ENCODE measurements at regions not wholly inside any gene's neighbourhood (a gene's known extent, or its start where the extent isn't known, plus 50 kb on each side); places are given as distances from the start of the nearest gene placed in this dataset.

DNA sequence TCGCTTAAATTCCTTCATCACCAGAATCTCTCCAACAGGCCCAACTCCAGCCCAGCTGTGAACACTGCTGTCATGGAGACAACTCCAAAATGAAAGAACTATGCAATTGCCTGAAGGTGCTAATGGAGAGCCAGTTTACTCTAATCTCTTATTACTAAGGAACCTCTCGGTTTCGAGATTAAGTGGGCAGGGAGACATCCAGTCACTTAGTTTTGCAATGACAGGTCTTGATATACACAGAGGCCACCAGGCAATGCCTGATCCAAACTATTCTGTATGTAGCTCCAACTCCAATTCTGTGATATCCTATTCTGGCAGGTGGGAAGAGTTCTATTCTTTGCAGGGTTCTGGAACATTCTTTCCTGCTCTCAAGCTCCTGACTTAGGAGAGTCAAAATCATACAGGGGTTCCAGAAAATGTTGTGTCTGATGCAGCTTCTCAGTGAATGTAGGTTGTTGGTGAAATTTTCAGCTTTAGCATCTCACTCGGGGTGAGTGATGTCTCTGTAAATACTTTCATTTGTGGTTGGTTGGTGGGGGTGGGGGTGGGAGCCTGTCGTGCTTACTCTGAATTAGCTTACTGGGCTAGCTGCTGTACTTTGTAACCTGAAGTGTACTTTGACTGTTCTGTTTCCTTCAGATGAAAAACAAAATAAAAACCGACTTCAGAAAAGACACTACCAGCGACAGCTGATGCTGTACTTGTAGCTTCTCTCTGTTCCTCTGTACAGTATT lies 170.9 kb downstream of the PALM2AKAP2 start:
- TF ChIP-seq, protein P1, sequence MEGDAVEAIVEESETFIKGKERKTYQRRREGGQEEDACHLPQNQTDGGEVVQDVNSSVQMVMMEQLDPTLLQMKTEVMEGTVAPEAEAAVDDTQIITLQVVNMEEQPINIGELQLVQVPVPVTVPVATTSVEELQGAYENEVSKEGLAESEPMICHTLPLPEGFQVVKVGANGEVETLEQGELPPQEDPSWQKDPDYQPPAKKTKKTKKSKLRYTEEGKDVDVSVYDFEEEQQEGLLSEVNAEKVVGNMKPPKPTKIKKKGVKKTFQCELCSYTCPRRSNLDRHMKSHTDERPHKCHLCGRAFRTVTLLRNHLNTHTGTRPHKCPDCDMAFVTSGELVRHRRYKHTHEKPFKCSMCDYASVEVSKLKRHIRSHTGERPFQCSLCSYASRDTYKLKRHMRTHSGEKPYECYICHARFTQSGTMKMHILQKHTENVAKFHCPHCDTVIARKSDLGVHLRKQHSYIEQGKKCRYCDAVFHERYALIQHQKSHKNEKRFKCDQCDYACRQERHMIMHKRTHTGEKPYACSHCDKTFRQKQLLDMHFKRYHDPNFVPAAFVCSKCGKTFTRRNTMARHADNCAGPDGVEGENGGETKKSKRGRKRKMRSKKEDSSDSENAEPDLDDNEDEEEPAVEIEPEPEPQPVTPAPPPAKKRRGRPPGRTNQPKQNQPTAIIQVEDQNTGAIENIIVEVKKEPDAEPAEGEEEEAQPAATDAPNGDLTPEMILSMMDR (IDR thresholded peaks at IDR 0.05): no peak
- TF ChIP-seq EZH2 (IDR thresholded peaks at IDR 0.05; ENCODE audit: borderline replicate concordance, insufficient read depth, low read depth, low read length, poor library complexity, severe bottlenecking): no peak

All from B cell (primary cell).